Fibroblast of lung (primary cell): ENCODE measurements at regions not wholly inside any gene's neighbourhood (a gene's known extent, or its start where the extent isn't known, plus 50 kb on each side); places are given as distances from the start of the nearest gene placed in this dataset.

Experiments used
- DNase-seq, 2 donors: peaks; one replicate each; pipeline versions ENCODE4 v3.0.0 to v3.0.0-alpha.2; 2010; ENCODE audit warnings: low read depth in 2 of 2
- H2AFZ ChIP-seq: 2 replicates; pipeline ENCODE4 v1.5.1; 2012; ENCODE audit warnings: low read length, control low read depth, inconsistent platforms
- H3K27ac ChIP-seq: 2 replicates; pipeline ENCODE4 v1.5.1; 2011; ENCODE audit warnings: low read length, control low read depth; ENCODE audit not compliant: insufficient read depth
- H3K27me3 ChIP-seq: 2 replicates; pipeline ENCODE4 v1.5.1; 2011; ENCODE audit warnings: mild to moderate bottlenecking, low read length; ENCODE audit not compliant: control insufficient read depth, insufficient read depth
- H3K36me3 ChIP-seq: 2 replicates; pipeline ENCODE4 v1.5.1; 2011; ENCODE audit warnings: low read length; ENCODE audit not compliant: control insufficient read depth, insufficient read depth
- H3K4me1 ChIP-seq: 2 replicates; pipeline ENCODE4 v1.5.1; 2011; ENCODE audit warnings: low read length; ENCODE audit not compliant: control insufficient read depth, insufficient read depth; ENCODE audit errors: extremely low read depth
- H3K4me2 ChIP-seq: 2 replicates; pipeline ENCODE4 v1.5.1; 2011; ENCODE audit warnings: low read length, control low read depth; ENCODE audit not compliant: insufficient read depth; ENCODE audit errors: extremely low read depth
- H3K4me3 ChIP-seq, 4 experiments: fragments of 200-600 bp in 1 of 4; sonication (generic) in 1 of 4; replicated peaks in 1 of 4; 2 replicates each; pipeline ENCODE4 v1.5.1; 2011 to 2016; ENCODE audit warnings: low read length in 4 of 4, low read depth in 3 of 4, mild to moderate bottlenecking in 3 of 4, control low read depth in 2 of 4, inconsistent platforms in 1 of 4, mixed read lengths in 1 of 4; ENCODE audit not compliant: insufficient read depth in 1 of 4; ENCODE audit errors: control extremely low read depth in 1 of 4
- H3K79me2 ChIP-seq: 2 replicates; pipeline ENCODE4 v1.5.1; 2012; ENCODE audit warnings: mild to moderate bottlenecking, low read length, inconsistent platforms; ENCODE audit not compliant: control insufficient read depth, insufficient read depth
- H3K9ac ChIP-seq: 2 replicates; pipeline ENCODE4 v1.5.1; 2011; ENCODE audit warnings: mild to moderate bottlenecking, low read length, control low read depth; ENCODE audit not compliant: insufficient read depth
- H3K9me3 ChIP-seq: 2 replicates; pipeline ENCODE4 v1.5.1; 2012; ENCODE audit warnings: low read depth, low read length; ENCODE audit not compliant: control insufficient read depth, insufficient read depth
- H4K20me1 ChIP-seq: 2 replicates; pipeline ENCODE4 v1.5.1; 2011; ENCODE audit warnings: low read length; ENCODE audit not compliant: control insufficient read depth, insufficient read depth; ENCODE audit errors: extremely low read depth
- CTCF ChIP-seq, 2 donors: IDR thresholded peaks in 1 of 2; conservative IDR thresholded peaks in 1 of 2; 1 replicate in 1 of 2; 2 replicates in 1 of 2; pipeline ENCODE4 v1.5.1; 2011 to 2012; ENCODE audit warnings: low read length in 2 of 2, control low read depth in 1 of 2, inconsistent platforms in 1 of 2, low read depth in 1 of 2, mild to moderate bottlenecking in 1 of 2
- EZH2 ChIP-seq: IDR thresholded peaks from 2 replicates; pipeline ENCODE4 v1.5.1; 2012; ENCODE audit warnings: low read length, control low read depth, mild to moderate bottlenecking; ENCODE audit errors: missing control alignments

GRCh38 chr1:118363396-118363795 lies 178.4 kb upstream of the SPAG17 start:
- Histone ChIP-seq H3K9ac (no peak overlapping the region), H2AFZ (no peak overlapping the region), H3K4me3 (no peak overlapping the region), H3K27me3 (no peaks in the 10 kb centered on the region), H3K4me1 (no peaks in the 10 kb centered on the region), H3K27ac (no peak overlapping the region), H3K9me3 (no peaks in the 10 kb centered on the region), H4K20me1 (no peaks in the 10 kb centered on the region), H3K4me2 (no peak overlapping the region), H3K36me3 (no peaks in the 10 kb centered on the region), H3K79me2 (no peaks in the 10 kb centered on the region)
- no peak for DNase-seq
- TF ChIP-seq EZH2 (no peak), CTCF (conservative IDR thresholded peaks at IDR 0.05 in 1 of 2, IDR thresholded peaks at IDR 0.05 in 1 of 2; ENCODE audit: low read depth in 1 of 2, low read length in 2 of 2) (no peak)

- Histone ChIP-seq H3K27ac (no peak overlapping the region), H4K20me1 (no peaks in the 10 kb centered on the region), H2AFZ (no peak overlapping the region), H3K4me2 (no peak overlapping the region), H3K9me3 (no peaks in the 10 kb centered on the region), H3K4me1 (no peaks in the 10 kb centered on the region), H3K9ac (no peak overlapping the region), H3K79me2 (no peaks in the 10 kb centered on the region), H3K36me3 (no peaks in the 10 kb centered on the region), H3K4me3 (no peak overlapping the region), H3K27me3 (no peaks in the 10 kb centered on the region)
- TF ChIP-seq EZH2 (no peak), CTCF (conservative IDR thresholded peaks at IDR 0.05 in 1 of 2, IDR thresholded peaks at IDR 0.05 in 1 of 2; ENCODE audit: low read depth in 1 of 2, low read length in 2 of 2) (no peak)
- peak; percentile 57 to 72 for DNase-seq
These were observed 175.8 kb upstream of the SPAG17 start for GRCh38 chr1:118360817-118361216.

GRCh38 chr1:118346936-118347335 lies 161.9 kb upstream of the SPAG17 start:
- no peak overlapping the region for H3K4me3 ChIP-seq
- no peaks in the 10 kb centered on the region for H3K9me3 ChIP-seq
- no peak overlapping the region for H3K27ac ChIP-seq
- no peak overlapping the region for H3K4me2 ChIP-seq
- H4K20me1 ChIP-seq = no peaks in the 10 kb centered on the region
- H3K9ac ChIP-seq = no peak overlapping the region
- no peaks in the 10 kb centered on the region for H3K27me3 ChIP-seq
- DNase-seq = no peak
- no peaks in the 10 kb centered on the region for H3K4me1 ChIP-seq
- TF ChIP-seq CTCF (conservative IDR thresholded peaks at IDR 0.05 in 1 of 2, IDR thresholded peaks at IDR 0.05 in 1 of 2; ENCODE audit: low read depth in 1 of 2, low read length in 2 of 2) = no peak
- TF ChIP-seq EZH2 = no peak
- no peaks in the 10 kb centered on the region for H3K79me2 ChIP-seq
- no peak overlapping the region for H2AFZ ChIP-seq
- H3K36me3 ChIP-seq = no peaks in the 10 kb centered on the region
